DMS79 treated with DMSO at 0.1 percent for 48 hours (cell line): ENCODE measurements at regions not wholly inside any gene's neighbourhood (a gene's known extent, or its start where the extent isn't known, plus 50 kb on each side); places are given as distances from the start of the nearest gene placed in this dataset.
"Not testable (repeated sequence)": the region's sequence is repeated elsewhere in the genome, so short reads cannot be mapped to it uniquely, and the experiment has no call there.

Source experiments
- DNase-seq: peaks from one replicate; lab custom pipeline; 2025; lab: John Stamatoyannopoulos, UW

- DNase-seq, result no peak
Observed at GRCh38 chr13:94902722-94903407, 190.5 kb upstream of the SOX21 start.

- no peak for DNase-seq
Observed at GRCh38 chr13:94901070-94901469, 188.7 kb upstream of the SOX21 start.

- no peak for DNase-seq
Observed at GRCh38 chr13:94896719-94897317, 184.5 kb upstream of the SOX21 start.

GRCh38 chr13:94896238-94896637 lies 183.9 kb upstream of the SOX21 start:
- DNase-seq, result no peak

GRCh38 chr13:94886191-94886590 lies 173.8 kb upstream of the SOX21 start:
- no peak for DNase-seq

- DNase-seq, result no peak
Observed at GRCh38 chr13:94880463-94880862, 168.1 kb upstream of the SOX21 start.

- DNase-seq, result no peak
Observed at GRCh38 chr13:94878602-94879165, 166.3 kb upstream of the SOX21 start.

GRCh38 chr13:94864474-94864873 lies 152.1 kb upstream of the SOX21 start:
- no peak for DNase-seq

GRCh38 chr13:94860981-94861407 lies 148.6 kb upstream of the SOX21 start:
- DNase-seq, result no peak

- DNase-seq, result no peak
Observed at GRCh38 chr13:94859811-94860210, 147.5 kb upstream of the SOX21 start.

- no peak for DNase-seq
Observed at GRCh38 chr13:94859278-94859691, 146.9 kb upstream of the SOX21 start.

GRCh38 chr13:94858856-94859255 lies 146.5 kb upstream of the SOX21 start:
- no peak for DNase-seq

GRCh38 chr13:94854688-94855087 lies 142.3 kb upstream of the SOX21 start:
- no peak for DNase-seq

- DNase-seq, result no peak
Observed at GRCh38 chr13:94851576-94851975, 139.2 kb upstream of the SOX21 start.

- no peak for DNase-seq
Observed at GRCh38 chr13:94849254-94849653, 136.9 kb upstream of the SOX21 start.

- DNase-seq, result no peak
Observed at GRCh38 chr13:94842901-94843300, 130.6 kb upstream of the SOX21 start.

- DNase-seq, result not testable (repeated sequence)
Observed at GRCh38 chr13:94837056-94837455, 124.7 kb upstream of the SOX21 start.

GRCh38 chr13:94829837-94830365 lies 117.6 kb upstream of the SOX21 start:
- no peak for DNase-seq

- DNase-seq, result no peak
Observed at GRCh38 chr13:94829185-94829836, 117.0 kb upstream of the SOX21 start.

GRCh38 chr13:94827566-94827965 lies 115.2 kb upstream of the SOX21 start:
- DNase-seq, result no peak

GRCh38 chr13:94825507-94825906 lies 113.2 kb upstream of the SOX21 start:
- no peak for DNase-seq

GRCh38 chr13:94824601-94825000 lies 112.3 kb upstream of the SOX21 start:
- DNase-seq, result no peak

- DNase-seq, result no peak
Observed at GRCh38 chr13:94822356-94822755, 110.0 kb upstream of the SOX21 start.
